Prostate gland (tissue), 2 donors: ENCODE measurements at regions not wholly inside any gene's neighbourhood (a gene's known extent, or its start where the extent isn't known, plus 50 kb on each side); places are given as distances from the start of the nearest gene placed in this dataset.

Experiments used
- POLR2A ChIP-seq: fragments of 450-650 bp; IDR thresholded peaks from one replicate; pipeline ENCODE4 v1.6.1; 2016; ENCODE audit warnings: antibody characterized with exemption, mild to moderate bottlenecking
- TF ChIP-seq, protein P1 (sequence below), 4 experiments: fragments of 200-600 bp in 2 of 4; fragments of 450-650 bp in 2 of 4; sonication (generic) in 2 of 4; IDR thresholded peaks; 1 replicate in 3 of 4; 2 replicates in 1 of 4; pipeline ENCODE4 v1.5.1; 2016 to 2019; ENCODE audit warnings: antibody characterized with exemption in 4 of 4, mild to moderate bottlenecking in 2 of 4, moderate library complexity in 2 of 4

DNA sequence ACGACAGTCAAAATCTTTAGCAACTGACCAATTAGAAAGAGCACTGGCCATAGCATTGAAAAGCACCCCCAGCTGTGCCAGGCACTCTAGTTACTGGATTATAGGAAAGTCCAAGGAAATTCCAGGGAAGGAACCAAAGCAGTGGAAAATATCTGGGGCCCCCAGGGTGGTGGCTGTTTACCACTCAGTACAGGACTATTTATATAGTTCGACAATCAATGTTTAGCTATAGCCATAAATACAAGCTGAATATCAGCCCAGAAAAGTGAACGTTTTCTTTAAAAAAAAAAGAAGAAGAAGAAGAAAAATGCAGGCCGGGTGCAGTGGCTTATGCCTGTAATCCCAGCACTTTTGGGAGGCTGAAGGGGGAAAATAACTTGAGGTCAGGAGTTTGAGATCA lies 55.2 kb upstream of the UBAC2 start:
- TF ChIP-seq POLR2A = no peak
- TF ChIP-seq, protein P1, sequence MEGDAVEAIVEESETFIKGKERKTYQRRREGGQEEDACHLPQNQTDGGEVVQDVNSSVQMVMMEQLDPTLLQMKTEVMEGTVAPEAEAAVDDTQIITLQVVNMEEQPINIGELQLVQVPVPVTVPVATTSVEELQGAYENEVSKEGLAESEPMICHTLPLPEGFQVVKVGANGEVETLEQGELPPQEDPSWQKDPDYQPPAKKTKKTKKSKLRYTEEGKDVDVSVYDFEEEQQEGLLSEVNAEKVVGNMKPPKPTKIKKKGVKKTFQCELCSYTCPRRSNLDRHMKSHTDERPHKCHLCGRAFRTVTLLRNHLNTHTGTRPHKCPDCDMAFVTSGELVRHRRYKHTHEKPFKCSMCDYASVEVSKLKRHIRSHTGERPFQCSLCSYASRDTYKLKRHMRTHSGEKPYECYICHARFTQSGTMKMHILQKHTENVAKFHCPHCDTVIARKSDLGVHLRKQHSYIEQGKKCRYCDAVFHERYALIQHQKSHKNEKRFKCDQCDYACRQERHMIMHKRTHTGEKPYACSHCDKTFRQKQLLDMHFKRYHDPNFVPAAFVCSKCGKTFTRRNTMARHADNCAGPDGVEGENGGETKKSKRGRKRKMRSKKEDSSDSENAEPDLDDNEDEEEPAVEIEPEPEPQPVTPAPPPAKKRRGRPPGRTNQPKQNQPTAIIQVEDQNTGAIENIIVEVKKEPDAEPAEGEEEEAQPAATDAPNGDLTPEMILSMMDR (IDR thresholded peaks at IDR 0.05) = no peak
